ENCODE measurements at regions not wholly inside any gene's neighbourhood (a gene's known extent, or its start where the extent isn't known, plus 50 kb on each side); places are given as distances from the start of the nearest gene placed in this dataset.

DNA sequence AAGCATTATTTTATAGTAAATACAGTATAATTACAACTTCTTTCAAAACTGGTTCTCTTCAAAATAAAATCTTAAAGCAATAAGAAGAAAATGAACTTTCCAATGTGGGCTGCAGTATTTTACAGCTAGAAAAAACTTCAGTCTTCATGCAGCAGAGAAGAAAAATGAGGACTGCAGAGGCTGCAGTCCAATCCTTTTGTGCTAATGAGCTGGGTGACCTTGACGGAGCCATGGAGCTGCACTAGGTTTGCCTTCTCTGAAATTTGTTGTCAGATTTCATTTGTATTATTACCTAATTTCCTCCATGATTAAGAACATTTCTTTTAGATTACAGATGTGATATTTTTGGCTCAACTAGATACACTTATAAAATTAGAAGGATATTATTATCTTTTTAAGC lies 245.2 kb upstream of the ADAMTS3 start:
- no peak for TF ChIP-seq POLR2AphosphoS5 (IDR thresholded peaks at IDR 0.05; ENCODE audit: low read depth, low read length)
- no peak for TF ChIP-seq POLR2A (IDR thresholded peaks at IDR 0.05; ENCODE audit: low read depth, low read length)
